ENCODE measurements at regions not wholly inside any gene's neighbourhood (a gene's known extent, or its start where the extent isn't known, plus 50 kb on each side); places are given as distances from the start of the nearest gene placed in this dataset.

GRCh38 chr2:76288598-76288997 is 577.9 kb upstream of the GCFC2 start:
- H3K9me3 ChIP-seq (ENCODE audit: control insufficient read depth, low read length), result no peaks in the 10 kb centered on the region
- no peaks in the 10 kb centered on the region for H3K27me3 ChIP-seq (replicated peaks; ENCODE audit: control insufficient read depth, insufficient read depth, low read length)
- no peak overlapping the region for H3K9ac ChIP-seq (ENCODE audit: low read length)
- H3K4me3 ChIP-seq (ENCODE audit: low read length), result no peak overlapping the region
- DNase-seq (ENCODE audit: low read depth), result no peak
- no peaks in the 10 kb centered on the region for H3K4me1 ChIP-seq (ENCODE audit: control insufficient read depth, insufficient read depth, low read length)
- H3K36me3 ChIP-seq (ENCODE audit: control insufficient read depth, insufficient read depth, low read length, severe bottlenecking), result no peaks in the 10 kb centered on the region

- no peaks in the 10 kb centered on the region for H3K27me3 ChIP-seq (replicated peaks; ENCODE audit: control insufficient read depth, insufficient read depth, low read length)
- no peaks in the 10 kb centered on the region for H3K36me3 ChIP-seq (ENCODE audit: control insufficient read depth, insufficient read depth, low read length, severe bottlenecking)
- DNase-seq (ENCODE audit: low read depth), result no peak
- no peak overlapping the region for H3K4me3 ChIP-seq (ENCODE audit: low read length)
- H3K4me1 ChIP-seq (ENCODE audit: control insufficient read depth, insufficient read depth, low read length), result no peaks in the 10 kb centered on the region
- H3K9me3 ChIP-seq (ENCODE audit: control insufficient read depth, low read length), result no peaks in the 10 kb centered on the region
- no peak overlapping the region for H3K9ac ChIP-seq (ENCODE audit: low read length)
These were observed 577.4 kb upstream of the GCFC2 start for GRCh38 chr2:76288146-76288545.

DNA sequence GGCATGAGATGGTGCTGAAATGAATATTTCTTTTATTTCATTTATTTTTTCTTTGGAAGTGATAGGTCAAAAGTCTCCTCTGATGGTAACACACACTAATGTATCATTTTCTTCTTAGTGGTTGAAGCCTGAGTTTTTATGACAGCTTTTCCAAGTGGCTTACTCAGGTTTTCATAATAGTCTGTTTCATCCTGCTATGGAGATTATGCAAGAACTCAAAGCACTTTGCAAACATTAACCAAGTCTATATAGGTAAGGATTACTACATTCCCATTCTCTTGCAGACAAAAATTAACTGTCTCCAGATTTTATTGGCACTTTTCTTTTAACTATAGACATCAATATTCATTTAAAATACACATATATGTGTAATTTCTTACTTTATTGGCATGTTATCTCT is 572.6 kb upstream of the GCFC2 start:
- Histone ChIP-seq H3K4me3 (ENCODE audit: low read length) (no peak overlapping the region), H3K4me1 (ENCODE audit: control insufficient read depth, insufficient read depth, low read length) (no peaks in the 10 kb centered on the region), H3K9ac (ENCODE audit: low read length) (no peak overlapping the region), H3K9me3 (ENCODE audit: control insufficient read depth, low read length) (no peaks in the 10 kb centered on the region), H3K36me3 (ENCODE audit: control insufficient read depth, insufficient read depth, low read length, severe bottlenecking) (no peaks in the 10 kb centered on the region), H3K27me3 (replicated peaks; ENCODE audit: control insufficient read depth, insufficient read depth, low read length) (no peaks in the 10 kb centered on the region)
- DNase-seq (ENCODE audit: low read depth), result no peak

- no peak for DNase-seq (ENCODE audit: low read depth)
- Histone ChIP-seq H3K4me1 (ENCODE audit: control insufficient read depth, insufficient read depth, low read length) (no peaks in the 10 kb centered on the region), H3K9me3 (ENCODE audit: control insufficient read depth, low read length) (no peaks in the 10 kb centered on the region), H3K36me3 (ENCODE audit: control insufficient read depth, insufficient read depth, low read length, severe bottlenecking) (no peaks in the 10 kb centered on the region), H3K4me3 (ENCODE audit: low read length) (no peak overlapping the region), H3K9ac (ENCODE audit: low read length) (no peak overlapping the region), H3K27me3 (replicated peaks; ENCODE audit: control insufficient read depth, insufficient read depth, low read length) (no peaks in the 10 kb centered on the region)
These were observed 570.6 kb upstream of the GCFC2 start for GRCh38 chr2:76281156-76281841.

DNA sequence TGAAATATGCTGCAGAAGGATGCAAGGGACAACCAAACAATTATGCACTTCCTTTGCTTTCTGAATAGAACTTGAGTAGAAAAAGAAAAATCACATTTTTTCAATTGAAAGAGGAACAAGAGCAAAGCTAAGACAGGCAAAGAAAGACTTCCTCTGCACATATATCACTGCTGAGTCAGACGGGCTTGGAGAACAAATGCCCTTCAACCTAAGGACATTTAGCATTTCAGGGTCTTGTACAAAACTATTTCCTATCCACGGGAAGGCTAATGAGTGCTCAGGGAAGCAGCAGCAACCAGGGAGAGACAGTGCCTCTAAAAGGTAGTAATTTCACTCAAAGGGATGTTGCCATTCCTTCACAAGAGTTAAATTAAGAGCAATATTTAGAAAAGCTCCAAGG is 570.0 kb upstream of the GCFC2 start:
- H3K4me1 ChIP-seq (ENCODE audit: control insufficient read depth, insufficient read depth, low read length), result no peaks in the 10 kb centered on the region
- DNase-seq (ENCODE audit: low read depth), result no peak
- no peak overlapping the region for H3K9ac ChIP-seq (ENCODE audit: low read length)
- H3K36me3 ChIP-seq (ENCODE audit: control insufficient read depth, insufficient read depth, low read length, severe bottlenecking), result no peaks in the 10 kb centered on the region
- no peaks in the 10 kb centered on the region for H3K27me3 ChIP-seq (replicated peaks; ENCODE audit: control insufficient read depth, insufficient read depth, low read length)
- no peak overlapping the region for H3K4me3 ChIP-seq (ENCODE audit: low read length)
- no peaks in the 10 kb centered on the region for H3K9me3 ChIP-seq (ENCODE audit: control insufficient read depth, low read length)

- Histone ChIP-seq H3K4me1 (ENCODE audit: control insufficient read depth, insufficient read depth, low read length) (no peaks in the 10 kb centered on the region), H3K4me3 (ENCODE audit: low read length) (no peak overlapping the region), H3K27me3 (replicated peaks; ENCODE audit: control insufficient read depth, insufficient read depth, low read length) (no peaks in the 10 kb centered on the region), H3K9me3 (ENCODE audit: control insufficient read depth, low read length) (peaks cover under 1% of the 10 kb centered on the region), H3K9ac (ENCODE audit: low read length) (no peak overlapping the region), H3K36me3 (ENCODE audit: control insufficient read depth, insufficient read depth, low read length, severe bottlenecking) (no peaks in the 10 kb centered on the region)
- DNase-seq (ENCODE audit: low read depth), result no peak
These were observed 568.4 kb upstream of the GCFC2 start for GRCh38 chr2:76279142-76279541.

GRCh38 chr2:76275788-76276187 is 565.1 kb upstream of the GCFC2 start:
- Histone ChIP-seq H3K4me3 (ENCODE audit: low read length) (no peak overlapping the region), H3K9ac (ENCODE audit: low read length) (no peak overlapping the region), H3K36me3 (ENCODE audit: control insufficient read depth, insufficient read depth, low read length, severe bottlenecking) (no peaks in the 10 kb centered on the region), H3K9me3 (ENCODE audit: control insufficient read depth, low read length) (peaks cover 3% of the 10 kb centered on the region), H3K27me3 (replicated peaks; ENCODE audit: control insufficient read depth, insufficient read depth, low read length) (no peaks in the 10 kb centered on the region), H3K4me1 (ENCODE audit: control insufficient read depth, insufficient read depth, low read length) (no peaks in the 10 kb centered on the region)
- DNase-seq (ENCODE audit: low read depth), result no peak

DNA sequence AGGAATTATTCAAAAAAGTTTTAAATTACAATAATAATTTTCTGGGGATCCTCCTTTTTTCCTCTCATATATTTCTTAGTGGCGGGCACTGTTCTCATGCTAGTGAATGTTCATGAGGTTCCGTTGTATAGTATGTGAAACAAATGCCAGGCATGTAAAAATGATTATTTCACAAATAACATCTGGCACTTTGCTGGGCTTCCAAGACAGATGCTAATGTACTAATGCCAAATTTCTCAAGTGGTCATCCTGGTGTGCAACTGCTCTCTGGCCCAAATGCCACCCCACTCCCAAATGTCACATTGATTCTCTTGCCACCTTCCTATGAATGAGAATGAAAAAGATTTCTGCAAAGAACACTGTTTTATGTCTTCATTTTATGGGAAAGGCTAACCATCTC is 564.0 kb upstream of the GCFC2 start:
- Histone ChIP-seq H3K27me3 (replicated peaks; ENCODE audit: control insufficient read depth, insufficient read depth, low read length) (no peaks in the 10 kb centered on the region), H3K4me3 (ENCODE audit: low read length) (no peak overlapping the region), H3K9me3 (ENCODE audit: control insufficient read depth, low read length) (peaks cover 3% of the 10 kb centered on the region), H3K4me1 (ENCODE audit: control insufficient read depth, insufficient read depth, low read length) (no peaks in the 10 kb centered on the region), H3K9ac (ENCODE audit: low read length) (no peak overlapping the region), H3K36me3 (ENCODE audit: control insufficient read depth, insufficient read depth, low read length, severe bottlenecking) (no peaks in the 10 kb centered on the region)
- no peak for DNase-seq (ENCODE audit: low read depth)

GRCh38 chr2:76274160-76274559 is 563.4 kb upstream of the GCFC2 start:
- Histone ChIP-seq H3K36me3 (ENCODE audit: control insufficient read depth, insufficient read depth, low read length, severe bottlenecking) (no peaks in the 10 kb centered on the region), H3K4me3 (ENCODE audit: low read length) (no peak overlapping the region), H3K4me1 (ENCODE audit: control insufficient read depth, insufficient read depth, low read length) (no peaks in the 10 kb centered on the region), H3K27me3 (replicated peaks; ENCODE audit: control insufficient read depth, insufficient read depth, low read length) (no peaks in the 10 kb centered on the region), H3K9ac (ENCODE audit: low read length) (no peak overlapping the region), H3K9me3 (ENCODE audit: control insufficient read depth, low read length) (peaks cover 3% of the 10 kb centered on the region)
- no peak for DNase-seq (ENCODE audit: low read depth)

DNA sequence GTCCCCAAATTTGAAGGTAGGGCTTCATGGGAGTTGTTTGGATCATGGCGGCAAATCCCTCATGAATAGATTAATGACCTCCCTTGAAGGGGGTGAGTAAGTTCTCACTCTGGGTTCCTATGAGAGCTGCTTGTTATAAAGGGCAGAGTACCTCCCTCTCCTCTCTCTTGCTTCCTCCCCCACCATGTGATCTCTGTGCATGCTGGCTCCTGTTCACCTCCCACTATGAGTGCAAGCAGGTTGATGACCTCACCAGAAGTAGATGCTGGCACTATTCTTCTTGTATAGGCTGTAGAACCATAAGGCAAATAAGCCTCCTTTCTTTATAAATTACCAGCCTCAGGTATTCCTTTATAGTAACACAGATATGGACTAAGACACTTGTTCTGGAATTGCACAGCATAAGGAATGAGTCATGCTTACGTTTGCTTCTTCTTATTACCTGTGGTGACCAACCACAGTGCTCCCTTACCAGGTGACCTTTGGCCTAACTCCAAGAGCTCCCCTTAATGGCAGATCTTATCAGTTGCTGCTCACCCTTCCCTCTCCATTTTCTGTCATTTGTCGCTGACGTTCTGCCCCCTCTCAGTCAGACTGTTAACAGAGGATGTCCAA is 559.5 kb upstream of the GCFC2 start:
- peaks cover 3% of the 10 kb centered on the region for H3K9me3 ChIP-seq (ENCODE audit: control insufficient read depth, low read length)
- no peak overlapping the region for H3K9ac ChIP-seq (ENCODE audit: low read length)
- DNase-seq (ENCODE audit: low read depth), result no peak

DNA sequence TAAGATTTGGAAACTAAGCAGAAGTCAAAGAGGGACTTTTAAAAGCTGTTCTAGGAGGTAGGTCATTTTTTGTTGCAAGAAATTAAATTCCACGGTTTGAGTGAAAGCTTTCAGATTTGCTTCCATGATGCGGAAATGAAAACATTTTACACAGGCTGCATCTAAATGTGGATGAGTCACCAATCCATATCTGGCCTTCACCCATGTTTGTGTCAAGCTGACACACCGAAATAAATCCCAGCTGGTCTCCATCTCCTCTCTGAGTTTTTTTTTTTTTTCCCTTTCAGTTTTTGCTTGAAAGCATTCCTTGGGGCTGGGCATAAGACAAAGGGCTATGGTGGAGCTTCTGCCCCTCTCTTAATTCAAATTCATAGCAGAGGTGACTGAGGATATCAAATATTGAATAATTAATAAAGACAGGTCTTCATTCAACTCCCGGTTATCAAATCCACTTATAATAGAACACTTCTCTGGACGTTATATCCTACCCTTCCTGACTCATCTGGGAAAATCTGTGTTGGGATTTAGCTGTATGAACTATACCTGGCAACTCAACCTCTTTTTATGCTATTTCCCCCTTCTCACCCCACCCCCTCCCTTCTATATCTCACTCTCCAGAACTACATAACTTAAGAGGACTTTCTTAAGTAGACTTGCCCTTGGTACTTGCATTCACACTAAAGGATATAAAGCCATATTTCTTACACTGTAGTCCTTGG is 558.3 kb upstream of the GCFC2 start:
- H3K4me1 ChIP-seq (ENCODE audit: control insufficient read depth, insufficient read depth, low read length), result no peaks in the 10 kb centered on the region
- H3K27me3 ChIP-seq (replicated peaks; ENCODE audit: control insufficient read depth, insufficient read depth, low read length), result no peaks in the 10 kb centered on the region
- DNase-seq (ENCODE audit: low read depth), result no peak
- no peak overlapping the region for H3K4me3 ChIP-seq (ENCODE audit: low read length)
- H3K9me3 ChIP-seq (ENCODE audit: control insufficient read depth, low read length), result peaks cover 2% of the 10 kb centered on the region
- H3K36me3 ChIP-seq (ENCODE audit: control insufficient read depth, insufficient read depth, low read length, severe bottlenecking), result no peaks in the 10 kb centered on the region
- H3K9ac ChIP-seq (ENCODE audit: low read length), result no peak overlapping the region

More for the DNA sequence above, 559.5 kb upstream of the GCFC2 start:
- no peaks in the 10 kb centered on the region for H3K27me3 ChIP-seq (replicated peaks; ENCODE audit: control insufficient read depth, insufficient read depth, low read length)
- H3K36me3 ChIP-seq (ENCODE audit: control insufficient read depth, insufficient read depth, low read length, severe bottlenecking), result no peaks in the 10 kb centered on the region
- no peak overlapping the region for H3K4me3 ChIP-seq (ENCODE audit: low read length)
- no peaks in the 10 kb centered on the region for H3K4me1 ChIP-seq (ENCODE audit: control insufficient read depth, insufficient read depth, low read length)

Measured in adipocyte (in vitro differentiated cells).